ENCODE measurements at regions not wholly inside any gene's neighbourhood (a gene's known extent, or its start where the extent isn't known, plus 50 kb on each side); places are given as distances from the start of the nearest gene placed in this dataset.
"Not testable (repeated sequence)": the region's sequence is repeated elsewhere in the genome, so short reads cannot be mapped to it uniquely, and the experiment has no call there.

DNA sequence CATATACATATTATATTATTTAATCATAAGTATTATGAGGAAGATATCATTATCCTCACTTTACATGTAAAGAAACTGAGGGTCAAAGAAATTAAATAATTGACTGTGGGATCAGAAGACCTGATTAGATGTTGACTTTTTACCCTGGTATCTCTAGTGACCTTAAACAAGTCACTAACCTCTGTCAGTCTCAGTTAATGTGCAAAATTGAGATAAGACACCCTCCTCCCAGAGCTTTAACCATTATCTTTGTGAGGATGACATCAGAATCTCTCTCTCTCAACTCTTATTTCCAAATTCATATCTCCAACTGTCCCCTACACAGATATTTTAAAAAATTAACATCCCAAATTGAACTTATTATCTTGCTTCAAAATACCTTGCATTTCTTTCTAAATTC, 177.8 kb downstream of the KLHL28 start:
- no peak for DNase-seq

DNA sequence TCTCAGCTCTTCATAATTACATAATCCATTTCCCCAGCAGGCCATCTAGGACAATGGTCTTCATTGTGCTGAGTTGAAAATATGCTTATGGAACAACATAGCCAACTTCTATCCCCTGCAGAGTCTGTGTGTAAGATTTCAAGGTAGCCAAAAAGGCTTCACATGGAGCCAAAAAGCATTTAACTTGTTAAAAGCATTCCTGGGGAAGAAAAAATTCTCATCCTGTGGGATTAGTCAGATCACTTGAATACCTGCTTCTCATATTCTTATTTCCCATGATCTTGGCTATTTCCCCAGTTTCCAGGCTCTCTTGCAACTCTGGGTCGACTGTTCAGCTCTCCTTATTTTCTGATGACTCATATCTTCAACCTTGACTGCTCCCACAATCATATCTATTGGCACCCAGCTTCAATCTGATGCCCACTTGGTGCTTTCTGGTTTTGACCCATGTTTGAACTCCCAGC, 178.9 kb downstream of the KLHL28 start:
- no peak for DNase-seq

DNA sequence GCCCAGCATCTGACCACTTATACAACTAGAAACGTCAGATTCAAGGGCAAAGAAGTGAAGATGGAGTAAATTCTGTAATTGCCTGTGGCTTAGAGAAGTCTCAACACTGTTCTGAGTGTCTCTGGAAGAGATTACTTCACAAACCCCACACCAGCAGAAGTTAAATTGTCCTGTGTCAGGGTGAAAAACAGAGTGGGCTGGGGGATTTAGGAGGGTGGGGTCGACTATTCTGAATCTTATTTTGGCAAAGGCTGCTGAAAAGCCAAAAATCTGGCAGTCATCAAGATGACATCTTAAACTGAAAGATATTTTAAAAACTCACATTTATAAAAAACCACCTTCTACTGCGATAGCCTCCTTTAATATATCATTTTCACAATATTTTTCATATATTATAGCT, 180.8 kb downstream of the KLHL28 start:
- no peak for DNase-seq

DNA sequence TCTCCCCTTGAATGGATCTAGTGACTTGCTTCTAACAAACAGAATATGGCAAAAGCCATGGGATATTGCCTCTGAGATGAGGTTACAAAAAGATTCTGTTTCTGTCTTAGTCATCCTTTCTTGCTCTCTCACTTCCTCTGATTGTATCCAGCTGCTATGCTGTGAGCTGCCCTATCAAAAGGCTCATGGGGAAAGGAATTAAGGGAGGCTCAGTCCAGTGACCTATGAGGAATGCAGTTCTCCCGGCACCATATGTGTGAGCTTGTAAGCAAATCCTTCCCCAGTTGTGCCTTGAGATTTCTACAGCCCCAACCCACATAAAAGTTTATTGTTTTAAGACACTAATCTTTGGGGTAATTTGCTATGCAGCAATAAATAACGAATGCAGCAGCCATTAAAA, 183.1 kb downstream of the KLHL28 start:
- no peak for DNase-seq

DNA sequence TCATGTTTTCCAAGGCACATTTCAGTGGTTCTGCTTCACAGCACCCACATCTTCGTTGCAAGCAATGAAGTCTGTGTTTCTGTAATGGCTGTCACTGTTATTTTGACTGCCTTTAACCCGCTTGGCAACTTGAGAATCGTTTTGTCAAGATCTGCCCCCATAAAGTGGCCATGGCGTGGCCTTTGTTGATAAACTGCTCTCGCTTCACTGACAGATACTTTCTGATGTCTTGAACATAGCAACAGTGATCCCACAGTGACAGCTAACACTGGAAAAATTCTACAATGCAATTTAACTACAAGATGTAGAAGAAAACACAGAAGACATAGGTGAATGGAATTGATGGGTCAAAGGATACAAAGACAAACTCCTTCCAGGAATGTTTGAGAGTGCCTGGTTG, 184.2 kb downstream of the KLHL28 start:
- DNase-seq, result no peak

DNA sequence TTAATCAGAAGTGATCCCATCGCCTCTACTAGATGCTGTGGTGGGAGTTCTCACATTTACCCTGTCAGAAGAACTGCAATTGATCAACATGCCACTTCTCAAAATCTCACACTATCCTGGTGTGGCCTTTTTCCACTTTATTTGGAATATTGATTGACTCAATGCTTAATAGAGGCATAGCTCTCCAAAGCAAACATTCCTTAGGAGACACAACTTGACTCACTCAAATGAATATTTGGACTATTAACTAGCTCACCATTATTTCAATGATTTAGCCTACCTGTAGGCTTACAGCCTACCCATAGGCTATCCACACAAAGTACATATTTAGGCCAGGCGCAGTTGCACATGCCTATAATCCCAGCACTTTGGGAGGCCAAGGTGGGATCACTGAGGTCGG, 186.5 kb downstream of the KLHL28 start:
- DNase-seq, result no peak

DNA sequence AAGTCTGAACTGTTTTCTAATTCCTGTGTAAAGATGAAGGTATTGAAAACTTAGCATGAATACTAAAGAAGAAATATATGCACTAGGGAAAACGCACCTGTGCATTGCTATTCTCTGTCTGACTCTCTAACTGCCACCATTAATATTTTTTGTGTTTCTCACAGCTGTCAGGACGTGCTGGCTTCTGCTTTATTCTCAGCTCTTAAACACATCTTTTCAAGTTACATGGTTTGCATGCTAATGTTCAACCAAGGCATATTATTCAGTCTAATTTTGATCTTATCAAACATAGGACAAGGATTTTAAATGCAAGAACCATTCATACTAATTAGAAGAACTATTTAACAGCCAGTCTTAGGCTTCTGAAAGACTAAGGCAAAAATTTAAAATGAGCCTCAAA, 187.4 kb downstream of the KLHL28 start:
- no peak for DNase-seq

DNA sequence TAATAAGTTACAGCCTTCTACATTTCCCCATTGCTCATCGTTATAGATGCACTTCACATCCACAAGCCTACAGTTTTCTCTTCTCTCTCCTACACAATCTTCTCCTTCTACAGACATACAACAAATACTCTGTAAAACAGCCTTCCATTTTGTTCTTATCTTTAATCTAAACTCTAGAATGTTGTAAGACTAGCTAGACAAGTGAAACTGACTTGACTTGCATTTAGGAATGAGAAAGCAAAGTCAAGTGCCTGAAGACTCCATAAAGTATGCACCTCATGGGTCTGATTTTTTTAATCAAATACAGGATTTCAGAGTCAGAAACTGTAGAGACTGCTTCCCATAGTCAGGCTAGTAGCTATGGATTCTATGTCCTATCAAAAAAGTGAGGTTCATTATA, 190.3 kb downstream of the KLHL28 start:
- DNase-seq, result no peak

DNA sequence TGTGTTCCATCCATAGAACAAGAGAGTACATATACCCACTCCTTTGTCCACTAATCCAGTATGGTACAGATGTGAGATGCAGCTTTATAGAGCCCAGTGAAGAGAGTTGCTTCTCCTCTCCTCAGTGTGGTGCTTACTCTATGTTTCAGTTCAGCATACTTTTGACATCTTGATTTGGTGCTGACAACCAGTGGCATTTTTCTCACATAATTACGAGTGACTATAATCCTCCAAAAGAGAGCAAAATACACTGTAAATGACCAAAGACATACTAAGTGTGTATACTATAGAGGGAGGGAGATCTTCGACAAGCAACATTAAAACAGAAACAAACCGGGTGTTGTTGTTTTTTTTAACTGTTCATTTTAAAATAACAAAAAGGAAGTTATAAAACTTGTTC, 191.5 kb downstream of the KLHL28 start:
- DNase-seq, result no peak

DNA sequence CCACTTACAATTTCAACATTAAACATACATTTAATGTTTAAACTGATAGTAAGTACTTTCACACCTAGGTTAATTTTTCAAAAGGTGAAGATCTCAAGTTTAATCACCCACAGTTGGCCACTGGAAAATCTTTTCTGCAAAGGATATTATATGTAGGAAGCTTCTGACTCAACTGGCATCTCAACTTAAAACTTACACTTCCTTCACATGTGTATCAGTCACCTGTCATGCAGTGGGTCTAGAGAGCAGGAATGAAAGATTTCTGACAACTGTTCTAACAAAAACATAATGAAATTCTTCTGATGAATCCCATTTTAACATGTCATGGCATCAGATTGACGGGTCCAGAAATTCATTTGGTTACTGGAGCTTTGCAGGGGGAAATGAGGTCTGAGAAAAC, 192.8 kb downstream of the KLHL28 start:
- DNase-seq, result no peak

DNA sequence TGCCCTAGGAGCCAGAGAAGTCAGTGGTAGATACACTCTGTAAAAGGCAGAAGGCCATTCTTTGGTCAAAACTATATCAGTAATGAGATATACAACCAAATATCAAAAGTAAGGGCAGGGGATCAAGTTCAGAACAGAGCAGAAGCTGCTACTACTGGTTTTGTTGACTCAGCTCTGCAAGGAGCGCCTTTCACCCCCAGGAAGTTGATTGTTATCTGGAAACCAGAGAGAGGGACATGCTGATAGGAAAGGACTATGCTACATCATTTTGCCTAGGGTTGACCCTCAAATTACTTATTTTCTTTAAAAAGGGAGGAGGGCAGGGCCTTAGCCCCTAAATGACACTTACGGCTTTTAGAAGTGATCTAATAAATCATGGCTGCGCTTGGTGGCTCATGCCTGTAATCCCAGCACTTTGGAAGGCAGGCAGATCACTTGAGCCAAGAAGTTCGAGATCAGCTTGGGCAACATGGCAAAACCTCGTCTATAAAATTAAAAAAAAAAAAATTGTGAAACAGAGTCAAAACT, 194.0 kb downstream of the KLHL28 start:
- DNase-seq, result no peak

DNA sequence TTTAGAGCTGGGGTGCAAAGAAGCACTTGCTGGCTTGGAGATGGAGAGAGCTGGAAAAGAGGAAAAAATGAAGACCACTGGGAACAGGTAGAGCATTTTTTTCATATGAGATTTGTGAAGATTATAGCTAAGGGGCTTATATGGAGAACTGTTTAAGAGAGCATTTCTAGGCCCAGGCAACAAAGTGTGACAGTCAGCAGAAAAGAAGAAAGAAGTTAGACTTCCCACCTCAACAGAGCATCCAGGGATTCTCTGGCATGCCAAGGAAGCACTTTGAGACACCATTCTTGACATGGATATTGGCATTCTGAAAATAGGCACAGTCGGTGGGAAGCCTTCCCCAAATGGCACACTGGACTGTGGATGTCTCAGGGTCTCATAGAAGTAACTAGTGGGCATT, 195.5 kb downstream of the KLHL28 start:
- no peak for DNase-seq

DNA sequence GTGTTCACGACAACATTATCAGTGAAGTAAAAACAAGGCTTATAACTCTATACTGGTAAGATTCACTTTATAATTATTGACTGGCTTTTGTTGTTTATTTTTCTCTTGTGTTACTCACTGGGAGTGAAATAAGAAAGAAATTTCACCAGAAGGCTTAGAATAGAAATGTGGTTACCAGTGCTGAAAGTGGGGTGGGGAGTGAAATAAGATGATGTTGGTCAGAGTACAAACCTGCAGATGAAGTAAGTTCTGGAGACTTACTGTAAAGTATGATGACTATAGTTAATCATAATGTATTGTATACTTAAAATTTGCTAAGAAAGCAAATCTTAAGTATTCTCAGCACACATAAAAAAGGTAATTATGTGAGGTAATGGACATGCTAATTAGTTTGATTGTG, 198.4 kb downstream of the KLHL28 start:
- DNase-seq, result no peak

DNA sequence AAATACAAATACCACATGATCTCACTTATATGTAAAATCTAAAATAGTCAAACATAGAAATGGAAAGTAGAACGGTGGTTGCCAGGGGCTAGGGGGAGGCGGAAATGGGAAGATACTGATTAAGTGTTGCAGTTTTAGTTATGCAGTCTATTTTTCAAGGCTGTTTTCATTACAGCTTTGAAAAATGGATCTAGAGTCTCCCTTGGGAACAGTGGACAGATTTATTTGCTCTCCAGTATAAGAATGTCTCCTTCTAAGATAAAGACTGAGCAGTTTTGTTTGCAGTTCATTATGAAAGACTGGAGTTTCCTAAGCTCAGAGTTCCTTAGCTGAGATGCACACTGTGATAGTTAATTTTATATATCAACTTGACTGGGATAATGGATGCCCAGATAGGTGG, 202.5 kb downstream of the KLHL28 start:
- no peak for DNase-seq

DNA sequence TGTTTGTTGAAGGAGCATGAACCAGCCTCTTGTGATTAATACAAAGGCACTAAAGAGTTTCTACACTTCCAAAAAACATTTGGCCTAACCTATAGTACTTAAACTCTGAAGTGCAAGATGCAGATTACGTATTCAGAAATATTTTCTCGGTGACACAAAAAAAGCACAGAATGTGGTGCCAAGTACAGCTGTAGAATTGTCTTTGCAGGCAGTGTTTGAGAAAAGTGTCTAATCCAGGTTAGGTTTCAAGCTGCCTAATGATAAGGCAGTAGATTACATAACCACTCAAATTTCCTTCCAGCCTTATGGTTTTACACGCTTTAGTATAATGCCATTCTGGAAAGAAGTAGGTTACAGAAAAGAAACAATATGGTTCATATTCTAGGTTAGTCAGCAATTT, 205.2 kb downstream of the KLHL28 start:
- DNase-seq, result no peak

DNA sequence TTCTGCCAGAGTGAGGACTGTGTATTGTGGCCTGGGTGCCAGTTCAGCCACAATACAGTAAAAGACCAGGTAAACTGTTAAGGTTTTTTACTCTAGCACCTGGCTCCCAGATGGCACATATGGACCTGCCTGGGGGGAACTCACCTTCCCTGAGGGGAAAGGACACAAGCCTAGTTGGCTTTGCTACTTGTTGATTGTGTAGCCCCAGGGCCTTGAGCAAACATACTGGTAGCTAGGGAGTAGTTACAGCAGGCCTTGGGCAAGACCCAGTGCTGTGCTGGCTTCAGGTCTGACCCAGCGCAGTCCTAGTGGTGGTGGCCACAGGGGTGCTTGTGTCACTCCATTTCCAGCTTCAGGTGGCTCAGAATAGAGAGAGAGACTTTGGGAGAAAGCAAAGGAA, 216.4 kb downstream of the KLHL28 start:
- DNase-seq, result no peak

DNA sequence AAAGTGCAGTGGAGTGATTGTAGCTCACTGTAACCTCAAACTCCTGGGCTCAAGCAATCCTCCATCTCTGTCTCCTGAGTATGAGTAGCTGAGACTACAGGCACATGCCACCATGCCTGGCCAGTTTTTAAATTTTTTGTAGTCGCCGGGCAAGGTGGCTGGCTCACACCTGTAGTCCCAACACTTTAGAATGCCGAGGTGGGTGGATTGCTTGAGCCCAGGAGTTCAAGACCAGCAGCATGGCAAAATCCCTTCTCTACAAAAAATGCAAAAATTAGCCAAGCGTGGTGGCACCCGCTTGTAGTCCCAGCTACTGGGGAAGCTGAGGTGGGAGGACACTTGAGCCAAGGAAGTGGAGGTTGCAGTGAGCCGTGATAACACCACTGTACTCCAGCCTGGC, 219.5 kb downstream of the KLHL28 start:
- DNase-seq, result no peak

DNA sequence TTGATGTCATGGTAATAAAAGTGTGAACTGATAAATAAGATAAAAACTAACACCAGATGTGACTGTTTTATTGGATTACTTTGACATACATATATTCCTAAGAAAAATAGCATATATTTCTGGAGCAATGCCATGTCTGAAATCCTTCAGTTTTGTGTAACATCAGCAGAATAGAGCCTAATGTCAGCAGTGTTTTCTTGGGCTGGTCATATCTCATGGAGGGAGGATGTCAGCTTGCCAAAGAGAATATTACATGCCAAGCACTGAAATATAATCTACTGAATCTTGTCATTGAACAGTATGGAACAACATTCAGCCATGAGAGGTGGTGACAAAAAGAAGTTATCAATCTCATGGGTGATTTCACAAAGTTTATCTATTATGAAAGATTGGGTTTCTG, 220.3 kb downstream of the KLHL28 start:
- no peak for DNase-seq

DNA sequence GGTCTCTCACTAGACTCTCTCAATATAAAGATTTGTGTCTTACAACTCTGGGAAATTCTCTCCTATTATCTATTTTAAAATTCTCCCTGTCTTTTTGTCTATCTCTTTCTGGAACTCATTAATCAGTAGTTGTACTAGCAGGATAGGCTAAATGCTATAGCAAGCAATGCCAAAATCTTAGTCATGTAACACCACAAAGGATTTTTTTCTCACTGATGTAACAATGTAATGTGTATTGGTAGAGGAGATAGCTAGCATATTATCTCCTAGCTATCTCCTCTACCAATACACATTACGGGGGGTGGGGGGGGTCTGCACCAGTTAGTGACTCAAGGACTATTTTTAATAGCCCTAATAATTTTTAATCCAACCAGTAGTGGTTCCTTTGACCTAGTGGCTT, 225.4 kb downstream of the KLHL28 start:
- no peak for DNase-seq

DNA sequence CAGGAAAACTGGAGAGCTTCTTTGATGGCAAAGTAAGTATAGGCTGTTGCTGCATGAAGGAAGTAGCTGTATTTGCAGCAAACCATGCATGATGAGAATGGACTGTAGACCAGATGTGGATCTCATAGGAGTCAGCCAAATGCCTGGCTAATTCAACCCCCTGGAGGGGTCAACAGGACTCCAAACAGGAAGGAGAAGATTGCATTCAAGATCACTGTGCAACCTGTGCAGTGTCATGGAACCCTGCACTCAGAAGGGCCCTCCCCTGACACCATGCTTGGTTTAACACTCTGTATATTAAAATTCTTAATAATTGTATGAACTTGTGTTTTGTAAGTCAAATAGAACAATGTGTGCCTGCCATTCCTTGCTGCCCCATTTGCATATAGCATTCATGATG, 225.1 kb upstream of the FSCB start:
- no peak for DNase-seq

DNA sequence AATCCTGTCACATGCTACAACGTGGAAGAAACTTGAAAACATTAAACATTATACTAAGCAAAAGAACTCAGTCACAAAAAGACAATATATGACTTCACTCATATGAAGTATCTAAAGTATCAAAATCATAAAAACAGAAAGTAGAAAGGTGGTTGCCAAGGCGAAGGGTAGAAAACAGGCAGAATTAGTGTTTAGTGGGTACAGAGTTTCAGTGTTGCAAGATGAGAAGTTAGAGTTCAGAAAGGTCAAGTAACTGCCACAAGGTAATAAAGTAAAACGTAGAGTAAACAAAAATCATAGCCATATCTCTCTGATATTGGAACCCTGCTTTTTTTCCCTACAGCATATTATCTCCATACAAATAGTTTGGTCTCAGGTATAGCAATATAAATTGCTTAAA, 223.8 kb upstream of the FSCB start:
- no peak for DNase-seq

DNA sequence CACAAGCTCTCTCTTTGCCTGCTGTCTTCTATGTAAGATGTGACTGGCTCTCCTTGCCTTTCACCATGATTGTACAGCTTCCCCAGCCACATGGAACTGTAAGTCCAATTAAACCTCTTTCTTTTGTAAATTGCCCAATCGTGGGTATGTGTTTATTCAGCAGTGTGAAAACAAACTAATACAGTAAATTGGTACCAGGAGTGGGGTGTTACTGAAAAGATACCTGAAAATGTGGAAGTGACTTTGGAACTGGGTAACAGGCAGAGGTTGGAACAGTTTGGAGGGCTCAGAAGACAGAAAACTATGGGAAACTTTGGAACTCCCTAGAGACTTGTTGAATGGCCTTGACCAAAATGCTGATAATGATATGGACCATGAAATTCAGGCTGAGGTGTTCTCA, 214.3 kb upstream of the FSCB start:
- not testable (repeated sequence) for DNase-seq

DNA sequence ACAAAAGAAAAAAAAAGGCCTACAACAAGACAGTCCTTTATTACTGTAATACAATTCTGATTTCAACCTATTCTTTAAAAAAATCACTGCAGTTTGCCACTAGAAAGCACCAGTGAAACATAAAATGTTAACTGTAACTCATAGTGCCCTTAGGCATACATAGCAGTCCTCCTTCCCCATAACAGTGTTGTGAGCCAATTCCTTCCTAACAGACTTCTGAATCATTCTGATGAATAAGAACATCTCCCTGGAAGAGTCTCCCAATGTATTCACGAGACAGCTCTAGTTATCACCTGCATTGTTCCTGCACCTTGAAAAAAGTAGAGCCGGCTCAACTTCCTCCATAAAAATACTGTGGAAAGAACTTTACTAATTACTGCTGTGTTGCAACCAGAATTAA, 213.6 kb upstream of the FSCB start:
- no peak for DNase-seq

DNA sequence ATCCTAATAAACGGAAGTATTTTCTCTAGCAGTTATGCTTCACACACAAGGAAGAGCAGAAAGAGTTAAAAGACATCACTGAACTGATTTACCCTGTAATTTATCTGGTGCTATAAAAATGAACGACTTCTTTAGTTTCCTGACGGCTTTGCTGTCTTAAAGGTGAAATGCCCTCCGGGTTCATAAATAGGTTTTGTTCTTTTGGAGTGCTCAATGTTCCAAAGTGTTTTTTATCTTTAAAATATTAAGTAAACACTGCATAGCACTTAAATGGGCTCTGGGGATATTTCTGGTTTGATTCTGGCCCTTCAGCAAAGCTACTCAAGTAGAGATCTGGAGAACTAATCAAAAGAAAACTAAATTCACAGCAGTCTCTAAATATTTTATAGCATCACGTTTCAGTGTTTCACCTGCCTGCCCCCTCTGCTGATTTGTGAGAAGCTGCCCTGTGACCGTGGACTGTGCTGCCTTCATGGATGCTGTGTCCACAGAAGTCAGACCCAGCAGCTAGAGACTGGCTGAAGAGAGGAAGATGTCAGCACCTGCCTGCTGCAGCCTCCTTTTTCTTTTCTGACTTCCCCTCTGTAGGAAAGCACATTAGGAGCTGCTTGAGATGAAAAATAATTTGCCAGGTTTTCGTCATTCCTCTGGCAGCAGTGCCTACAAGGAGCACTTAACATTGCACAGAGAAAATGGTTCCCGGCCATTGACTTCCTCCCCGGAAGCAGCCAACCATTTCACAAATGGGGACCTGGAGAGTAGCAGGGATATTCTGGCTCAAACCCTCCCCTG, 205.1 kb upstream of the FSCB start:
- peak; percentile 83 to 95 for DNase-seq

Measured in NCI-H187 (cell line).